Activated naive CD8-positive, alpha-beta T cell (primary cell): ENCODE measurements at regions not wholly inside any gene's neighbourhood (a gene's known extent, or its start where the extent isn't known, plus 50 kb on each side); places are given as distances from the start of the nearest gene placed in this dataset.

Source experiments
- H3K27ac Mint-ChIP-seq: one replicate; pipeline ENCODE4 v1.8.0; 2021; ENCODE audit warnings: mixed read lengths
- H3K27me3 Mint-ChIP-seq: one replicate; pipeline ENCODE4 v1.8.0; 2021; ENCODE audit warnings: mixed read lengths
- H3K36me3 Mint-ChIP-seq: one replicate; pipeline ENCODE4 v1.8.0; 2021; ENCODE audit warnings: mixed read lengths
- H3K4me1 Mint-ChIP-seq: one replicate; pipeline ENCODE4 v1.8.0; 2021; ENCODE audit warnings: low read depth, mixed read lengths
- H3K4me3 Mint-ChIP-seq: one replicate; pipeline ENCODE4 v1.8.0; 2021; ENCODE audit warnings: mild to moderate bottlenecking, mixed read lengths
- H3K9me3 Mint-ChIP-seq: one replicate; pipeline ENCODE4 v1.8.0; 2021; ENCODE audit warnings: low read depth, mixed read lengths

GRCh38 chr1:240691909-240692705 lies 80.2 kb upstream of the GREM2 start:
- Mint-ChIP-seq H3K4me1 (peaks cover 8% of the 10 kb centered on the region), H3K9me3 (no peaks in the 10 kb centered on the region), H3K27ac (no peak overlapping the region), H3K27me3 (peaks cover 2% of the 10 kb centered on the region), H3K36me3 (no peaks in the 10 kb centered on the region), H3K4me3 (no peak overlapping the region)

DNA sequence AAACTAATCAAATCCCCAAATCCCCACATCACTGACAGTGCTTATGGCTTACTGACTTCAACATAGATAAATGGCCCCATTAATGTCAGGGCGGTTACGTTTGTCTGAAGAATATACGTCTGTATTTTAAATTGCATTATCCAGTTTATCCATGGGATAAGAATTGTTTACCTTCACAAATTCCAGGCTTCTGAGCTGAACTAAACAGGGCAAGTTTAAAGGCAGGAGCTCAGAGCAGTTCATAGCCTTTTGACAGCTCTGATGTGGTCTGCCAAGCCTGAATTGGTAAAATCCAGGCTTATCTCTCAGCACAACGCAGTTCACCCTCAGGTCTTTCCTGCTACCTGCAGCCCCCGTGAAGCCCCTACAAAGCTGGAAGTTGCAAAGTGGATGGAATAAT lies 79.5 kb upstream of the GREM2 start:
- H3K9me3 Mint-ChIP-seq = no peaks in the 10 kb centered on the region
- H3K27ac Mint-ChIP-seq = no peak overlapping the region
- H3K4me1 Mint-ChIP-seq = peaks cover 8% of the 10 kb centered on the region
- H3K4me3 Mint-ChIP-seq = no peak overlapping the region
- peaks cover 2% of the 10 kb centered on the region for H3K27me3 Mint-ChIP-seq
- H3K36me3 Mint-ChIP-seq = no peaks in the 10 kb centered on the region

- H3K9me3 Mint-ChIP-seq = no peaks in the 10 kb centered on the region
- no peak overlapping the region for H3K4me3 Mint-ChIP-seq
- no peaks in the 10 kb centered on the region for H3K27me3 Mint-ChIP-seq
- H3K27ac Mint-ChIP-seq = peak overlapping the region; percentile 56
- H3K36me3 Mint-ChIP-seq = no peaks in the 10 kb centered on the region
- H3K4me1 Mint-ChIP-seq = peaks cover 8% of the 10 kb centered on the region
These were observed 75.9 kb upstream of the GREM2 start for GRCh38 chr1:240687820-240688219.

- H3K27me3 Mint-ChIP-seq = no peaks in the 10 kb centered on the region
- H3K36me3 Mint-ChIP-seq = no peaks in the 10 kb centered on the region
- H3K4me3 Mint-ChIP-seq = no peak overlapping the region
- peaks cover 8% of the 10 kb centered on the region for H3K4me1 Mint-ChIP-seq
- H3K27ac Mint-ChIP-seq = no peak overlapping the region
- no peaks in the 10 kb centered on the region for H3K9me3 Mint-ChIP-seq
These were observed 71.6 kb upstream of the GREM2 start for GRCh38 chr1:240683576-240683975.

- H3K4me3 Mint-ChIP-seq = no peak overlapping the region
- no peaks in the 10 kb centered on the region for H3K36me3 Mint-ChIP-seq
- no peak overlapping the region for H3K27ac Mint-ChIP-seq
- peaks cover 6% of the 10 kb centered on the region for H3K4me1 Mint-ChIP-seq
- H3K27me3 Mint-ChIP-seq = no peaks in the 10 kb centered on the region
- H3K9me3 Mint-ChIP-seq = no peaks in the 10 kb centered on the region
These were observed 70.9 kb upstream of the GREM2 start for GRCh38 chr1:240682859-240683242.

GRCh38 chr1:240682166-240682858 lies 70.4 kb upstream of the GREM2 start:
- Mint-ChIP-seq H3K36me3 (no peaks in the 10 kb centered on the region), H3K27ac (no peak overlapping the region), H3K4me3 (no peak overlapping the region), H3K9me3 (no peaks in the 10 kb centered on the region), H3K27me3 (no peaks in the 10 kb centered on the region), H3K4me1 (peaks cover under 1% of the 10 kb centered on the region)

DNA sequence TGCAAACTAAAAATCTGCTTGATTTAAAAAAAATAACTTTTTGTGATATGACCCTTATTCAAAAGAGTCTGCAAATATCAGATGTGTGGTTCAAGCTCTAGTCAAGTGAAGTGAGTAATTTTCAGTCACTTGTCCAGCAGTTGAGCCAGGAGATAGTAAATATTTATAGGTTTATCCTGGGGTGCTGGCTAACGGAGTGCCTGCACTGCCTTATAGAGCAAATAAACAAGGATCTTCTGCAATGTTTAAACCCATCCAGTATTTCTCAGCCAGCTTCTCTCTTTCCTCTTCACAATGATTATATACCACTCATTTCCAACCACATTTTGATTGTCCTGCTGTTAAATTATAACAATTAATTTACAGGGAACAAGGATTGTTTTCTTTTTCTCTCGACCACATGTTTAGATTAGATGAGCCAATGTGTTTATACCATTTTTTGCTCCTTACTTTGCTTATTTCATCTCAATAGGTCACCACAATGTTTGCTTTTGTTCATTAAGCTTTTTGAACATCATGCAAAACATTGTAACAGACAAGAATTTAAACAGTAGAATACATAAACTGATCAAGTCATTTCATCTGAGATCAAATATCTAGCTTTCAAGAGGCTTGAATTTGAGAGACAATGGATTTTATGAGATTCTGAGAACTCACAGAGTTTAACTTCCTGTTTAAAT lies 60.3 kb upstream of the GREM2 start:
- Mint-ChIP-seq H3K4me1 (peaks cover 4% of the 10 kb centered on the region), H3K9me3 (no peaks in the 10 kb centered on the region), H3K36me3 (no peaks in the 10 kb centered on the region), H3K27me3 (peaks cover 3% of the 10 kb centered on the region), H3K27ac (no peak overlapping the region), H3K4me3 (no peak overlapping the region)

DNA sequence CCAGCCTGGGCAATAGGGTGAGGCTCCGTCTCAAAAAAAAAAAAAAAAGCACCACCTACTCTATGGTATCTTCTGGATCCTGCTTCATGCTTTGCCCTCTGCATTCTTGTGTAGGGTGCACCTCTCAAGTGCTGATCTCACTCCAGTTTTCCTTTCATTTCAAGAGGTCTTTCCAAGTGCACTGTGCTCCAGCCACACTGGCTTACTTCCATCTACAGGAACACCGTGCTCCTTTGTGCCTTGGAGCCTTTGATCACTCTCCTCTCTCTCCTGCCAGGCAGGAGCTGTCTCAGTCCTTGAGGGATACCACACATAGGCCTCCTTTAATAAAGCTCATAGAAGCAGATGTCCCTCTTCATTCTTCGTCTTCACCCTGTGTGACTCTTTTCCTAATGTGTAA lies 55.4 kb upstream of the GREM2 start:
- no peaks in the 10 kb centered on the region for H3K27me3 Mint-ChIP-seq
- H3K27ac Mint-ChIP-seq = no peak overlapping the region
- H3K9me3 Mint-ChIP-seq = no peaks in the 10 kb centered on the region
- H3K4me3 Mint-ChIP-seq = no peak overlapping the region
- H3K4me1 Mint-ChIP-seq = peaks cover 17% of the 10 kb centered on the region
- H3K36me3 Mint-ChIP-seq = no peaks in the 10 kb centered on the region

DNA sequence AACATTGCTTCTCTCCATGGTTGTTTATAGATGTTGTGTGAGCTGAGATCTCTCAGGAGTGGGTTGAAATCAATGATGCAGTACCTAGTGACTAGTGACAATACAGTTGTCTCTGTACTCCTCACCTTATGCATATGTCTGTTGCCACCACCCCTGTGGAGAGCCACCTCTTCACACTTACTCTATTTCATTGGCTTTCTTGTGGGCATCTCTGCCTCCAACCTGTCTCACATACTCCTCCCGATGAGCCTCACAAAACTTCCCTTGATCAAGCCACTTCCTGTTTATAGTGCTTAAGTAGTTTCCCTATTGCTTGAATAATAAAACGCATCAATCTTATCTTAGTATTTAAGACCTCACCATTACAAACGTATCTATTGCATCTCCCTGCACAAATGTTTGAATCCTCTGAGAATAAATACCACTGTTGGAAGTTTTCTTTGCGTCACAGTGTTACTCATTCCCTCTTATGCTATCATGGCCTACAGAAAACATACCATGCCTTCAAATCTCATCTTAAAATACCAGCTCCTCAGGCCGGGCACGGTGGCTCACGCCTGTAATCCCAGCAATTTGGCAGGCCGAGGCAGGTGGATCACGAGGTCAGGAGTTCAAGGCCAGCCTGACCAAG lies 54.7 kb upstream of the GREM2 start:
- H3K27ac Mint-ChIP-seq = peak overlapping the region; percentile 23
- H3K9me3 Mint-ChIP-seq = no peaks in the 10 kb centered on the region
- H3K4me1 Mint-ChIP-seq = peaks cover 17% of the 10 kb centered on the region
- H3K4me3 Mint-ChIP-seq = peak overlapping the region; percentile 21
- no peaks in the 10 kb centered on the region for H3K27me3 Mint-ChIP-seq
- H3K36me3 Mint-ChIP-seq = no peaks in the 10 kb centered on the region

DNA sequence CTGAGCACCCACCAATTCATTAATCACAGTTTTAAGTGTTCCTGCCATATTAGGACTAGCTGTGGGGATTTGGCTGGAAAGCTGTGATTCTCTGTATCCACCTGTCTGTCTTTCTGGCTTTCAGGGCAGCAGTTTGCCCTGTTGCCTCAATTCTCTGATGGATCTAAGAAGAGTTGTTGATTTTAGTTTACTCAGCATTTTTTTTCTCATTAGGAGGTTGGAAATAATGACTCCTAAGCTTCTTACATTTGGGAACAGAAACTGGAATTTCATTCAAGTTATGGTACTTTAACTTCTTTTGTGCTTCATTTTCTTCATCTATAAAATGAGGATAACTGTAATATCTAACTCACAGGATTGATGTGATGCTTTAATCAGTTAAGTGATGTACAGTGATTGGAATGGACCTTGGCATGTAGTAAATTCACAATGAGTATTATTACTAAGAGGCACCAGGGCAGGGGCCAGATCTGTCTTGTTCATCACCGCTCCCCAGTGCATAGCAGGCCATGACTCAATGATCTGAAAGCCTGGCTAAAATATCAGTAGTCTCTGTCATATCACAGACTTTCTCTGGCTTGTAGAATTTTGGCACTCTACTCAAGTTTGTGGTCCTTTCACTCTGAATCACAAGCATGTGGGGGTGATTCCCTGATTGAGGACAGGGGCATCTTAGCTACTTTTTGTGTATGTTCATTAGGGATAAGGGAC lies 51.4 kb upstream of the GREM2 start:
- no peak overlapping the region for H3K4me3 Mint-ChIP-seq
- no peak overlapping the region for H3K27ac Mint-ChIP-seq
- peaks cover 3% of the 10 kb centered on the region for H3K27me3 Mint-ChIP-seq
- H3K9me3 Mint-ChIP-seq = no peaks in the 10 kb centered on the region
- no peaks in the 10 kb centered on the region for H3K36me3 Mint-ChIP-seq
- peaks cover 17% of the 10 kb centered on the region for H3K4me1 Mint-ChIP-seq
